Activated T-helper 17 cell treated with anti-CD3 and anti-CD28 coated beads, Interleukin-2, amount 50 U/mL, for 72 hours (primary cell): ENCODE measurements at regions not wholly inside any gene's neighbourhood (a gene's known extent, or its start where the extent isn't known, plus 50 kb on each side); places are given as distances from the start of the nearest gene placed in this dataset.
"Not testable (repeated sequence)": the region's sequence is repeated elsewhere in the genome, so short reads cannot be mapped to it uniquely, and the experiment has no call there.

Source experiments
- ATAC-seq: fragments of 150-1000 bp; cut with Tn5 transposase; replicated peaks from 2 replicates; pipeline ENCODE4 v1.10.0; 2021; ENCODE audit warnings: mild to moderate bottlenecking, moderate library complexity
- H3K27ac Mint-ChIP-seq: one replicate; pipeline ENCODE4 v1.8.0; 2022; ENCODE audit warnings: mixed read lengths
- H3K27me3 Mint-ChIP-seq: one replicate; pipeline ENCODE4 v1.8.0; 2022; ENCODE audit warnings: mixed read lengths
- H3K36me3 Mint-ChIP-seq: one replicate; pipeline ENCODE4 v1.8.0; 2022; ENCODE audit warnings: low read depth, mild to moderate bottlenecking, mixed read lengths
- H3K4me1 Mint-ChIP-seq: one replicate; pipeline ENCODE4 v1.8.0; 2022; ENCODE audit warnings: mixed read lengths
- H3K4me3 Mint-ChIP-seq: one replicate; pipeline ENCODE4 v1.8.0; 2022; ENCODE audit warnings: mild to moderate bottlenecking, mixed read lengths
- H3K9me3 Mint-ChIP-seq: one replicate; pipeline ENCODE4 v1.8.0; 2022; ENCODE audit warnings: mixed read lengths

DNA sequence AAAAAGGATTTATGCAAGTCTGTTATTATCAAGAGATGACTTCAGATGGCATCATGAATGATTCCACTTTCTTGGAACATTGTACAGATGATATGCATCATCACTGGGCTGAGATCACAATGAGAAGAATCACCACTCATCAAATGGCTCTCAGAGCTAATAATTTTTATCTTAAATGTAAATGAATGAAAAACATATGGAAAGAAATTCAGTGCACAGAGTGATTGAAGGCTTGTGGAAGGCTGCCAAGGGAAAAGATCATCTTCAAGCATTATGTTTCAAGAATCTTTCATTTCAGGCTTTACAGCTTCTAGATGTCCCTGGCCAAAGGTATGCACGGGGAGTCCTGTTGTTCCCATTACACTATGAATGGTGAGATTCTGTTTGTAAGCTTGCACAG is 955.7 kb downstream of the TTLL7 start:
- no peak for ATAC-seq
- no peaks in the 10 kb centered on the region for H3K4me1 Mint-ChIP-seq
- H3K36me3 Mint-ChIP-seq = no peaks in the 10 kb centered on the region
- no peak overlapping the region for H3K27ac Mint-ChIP-seq
- no peak overlapping the region for H3K4me3 Mint-ChIP-seq
- no peaks in the 10 kb centered on the region for H3K27me3 Mint-ChIP-seq
- peaks cover 6% of the 10 kb centered on the region for H3K9me3 Mint-ChIP-seq

GRCh38 chr1:83039091-83039490 is 959.8 kb downstream of the TTLL7 start:
- not testable (repeated sequence) for H3K4me3 Mint-ChIP-seq, H3K4me1 Mint-ChIP-seq, H3K9me3 Mint-ChIP-seq, ATAC-seq, H3K27me3 Mint-ChIP-seq, H3K27ac Mint-ChIP-seq, H3K36me3 Mint-ChIP-seq

- Mint-ChIP-seq H3K9me3 (no peaks in the 10 kb centered on the region), H3K4me1 (no peaks in the 10 kb centered on the region), H3K4me3 (no peak overlapping the region), H3K27me3 (peaks cover 5% of the 10 kb centered on the region), H3K36me3 (no peaks in the 10 kb centered on the region), H3K27ac (no peak overlapping the region)
- ATAC-seq = no peak
Observed at GRCh38 chr1:83034851-83035250, 964.1 kb downstream of the TTLL7 start.

GRCh38 chr1:83033682-83034081 is 965.2 kb downstream of the TTLL7 start:
- Mint-ChIP-seq H3K27me3 (peaks cover 5% of the 10 kb centered on the region), H3K9me3 (no peaks in the 10 kb centered on the region), H3K4me3 (no peak overlapping the region), H3K36me3 (no peaks in the 10 kb centered on the region), H3K27ac (no peak overlapping the region), H3K4me1 (no peaks in the 10 kb centered on the region)
- no peak for ATAC-seq

DNA sequence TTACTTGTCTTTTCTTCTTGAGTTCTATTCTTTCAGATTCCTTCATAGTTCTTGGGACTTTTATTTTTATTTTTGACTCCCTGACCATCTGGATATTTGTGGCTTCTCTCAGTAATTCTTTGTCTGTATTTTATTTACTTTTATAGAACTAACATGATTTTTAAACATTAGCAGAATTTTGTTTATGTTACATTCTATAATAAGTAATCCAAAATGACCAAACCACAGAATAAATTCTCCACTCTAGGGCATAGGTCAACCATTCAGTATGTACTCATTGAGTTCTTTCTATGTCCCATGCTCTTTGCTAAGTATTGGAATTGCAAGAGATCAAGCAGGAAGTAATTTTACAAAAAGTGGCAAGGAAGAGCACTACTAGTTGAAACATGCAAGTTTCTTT is 969.0 kb downstream of the TTLL7 start:
- H3K27ac Mint-ChIP-seq = no peak overlapping the region
- H3K36me3 Mint-ChIP-seq = no peaks in the 10 kb centered on the region
- ATAC-seq = no peak
- H3K27me3 Mint-ChIP-seq = peaks cover 5% of the 10 kb centered on the region
- no peak overlapping the region for H3K4me3 Mint-ChIP-seq
- no peaks in the 10 kb centered on the region for H3K4me1 Mint-ChIP-seq
- H3K9me3 Mint-ChIP-seq = no peaks in the 10 kb centered on the region

DNA sequence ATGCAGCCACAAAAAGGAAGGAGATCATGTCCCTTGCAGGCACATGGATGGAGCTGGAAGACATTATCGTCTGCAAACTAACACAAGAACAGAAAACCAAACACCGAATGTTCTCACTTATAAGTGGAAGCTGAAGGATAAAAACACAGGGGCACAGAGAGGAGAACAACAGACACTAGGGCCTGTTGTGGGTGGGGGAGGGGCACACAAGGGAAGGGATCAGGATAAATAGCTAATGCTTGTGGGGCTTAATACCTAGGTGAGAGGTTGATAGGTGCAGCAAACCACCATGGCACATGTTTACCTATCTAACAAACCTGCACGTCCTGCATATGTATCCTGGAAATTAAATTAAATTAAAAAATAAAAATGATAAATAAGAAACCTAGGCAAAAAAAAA is 969.9 kb downstream of the TTLL7 start:
- H3K27me3 Mint-ChIP-seq = peaks cover 5% of the 10 kb centered on the region
- no peak overlapping the region for H3K4me3 Mint-ChIP-seq
- H3K9me3 Mint-ChIP-seq = no peaks in the 10 kb centered on the region
- H3K4me1 Mint-ChIP-seq = no peaks in the 10 kb centered on the region
- no peaks in the 10 kb centered on the region for H3K36me3 Mint-ChIP-seq
- ATAC-seq = no peak
- no peak overlapping the region for H3K27ac Mint-ChIP-seq

- Mint-ChIP-seq H3K4me3 (no peak overlapping the region), H3K4me1 (no peaks in the 10 kb centered on the region), H3K27ac (no peak overlapping the region), H3K36me3 (no peaks in the 10 kb centered on the region), H3K27me3 (peaks cover 5% of the 10 kb centered on the region), H3K9me3 (no peaks in the 10 kb centered on the region)
- ATAC-seq = no peak
Observed at GRCh38 chr1:83028467-83028866, 970.5 kb downstream of the TTLL7 start.

DNA sequence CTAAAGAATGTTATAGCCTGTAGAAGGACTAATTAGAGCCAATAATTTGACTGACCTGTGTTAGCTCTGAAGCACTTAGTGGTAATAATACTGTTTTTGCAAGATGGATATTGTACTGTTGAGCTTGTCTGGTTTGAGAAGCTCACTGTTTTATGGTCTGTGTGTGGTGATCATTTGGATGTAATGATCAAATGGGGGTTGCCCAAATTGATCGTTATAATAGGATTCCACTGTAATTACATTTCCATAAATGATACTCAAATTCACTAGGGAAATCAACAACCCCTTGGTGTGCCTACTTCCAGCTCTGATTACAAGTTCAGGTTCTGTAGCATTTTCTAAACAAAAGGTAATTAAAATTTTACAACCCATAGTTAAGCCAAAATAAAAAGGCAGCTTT is 971.4 kb downstream of the TTLL7 start:
- Mint-ChIP-seq H3K4me1 (no peaks in the 10 kb centered on the region), H3K36me3 (no peaks in the 10 kb centered on the region), H3K4me3 (no peak overlapping the region), H3K27me3 (peaks cover 5% of the 10 kb centered on the region), H3K9me3 (no peaks in the 10 kb centered on the region), H3K27ac (no peak overlapping the region)
- no peak for ATAC-seq

GRCh38 chr1:83026745-83027144 is 972.2 kb downstream of the TTLL7 start:
- no peaks in the 10 kb centered on the region for H3K36me3 Mint-ChIP-seq
- H3K4me3 Mint-ChIP-seq = no peak overlapping the region
- H3K27me3 Mint-ChIP-seq = peaks cover 5% of the 10 kb centered on the region
- H3K27ac Mint-ChIP-seq = no peak overlapping the region
- H3K4me1 Mint-ChIP-seq = no peaks in the 10 kb centered on the region
- ATAC-seq = no peak
- H3K9me3 Mint-ChIP-seq = no peaks in the 10 kb centered on the region

- Mint-ChIP-seq H3K27ac (no peak overlapping the region), H3K4me1 (no peaks in the 10 kb centered on the region), H3K27me3 (no peaks in the 10 kb centered on the region), H3K9me3 (peaks cover 6% of the 10 kb centered on the region), H3K4me3 (no peak overlapping the region), H3K36me3 (no peaks in the 10 kb centered on the region)
- no peak for ATAC-seq
Observed at GRCh38 chr1:83024251-83024767, 974.6 kb downstream of the TTLL7 start.

GRCh38 chr1:83023212-83023611 is 975.7 kb downstream of the TTLL7 start:
- H3K4me3 Mint-ChIP-seq = no peak overlapping the region
- no peak overlapping the region for H3K27ac Mint-ChIP-seq
- H3K4me1 Mint-ChIP-seq = no peaks in the 10 kb centered on the region
- no peak for ATAC-seq
- H3K27me3 Mint-ChIP-seq = no peaks in the 10 kb centered on the region
- H3K36me3 Mint-ChIP-seq = no peaks in the 10 kb centered on the region
- peaks cover 6% of the 10 kb centered on the region for H3K9me3 Mint-ChIP-seq

GRCh38 chr1:83022206-83022605 is 976.7 kb downstream of the TTLL7 start:
- ATAC-seq = no peak
- Mint-ChIP-seq H3K27me3 (no peaks in the 10 kb centered on the region), H3K36me3 (no peaks in the 10 kb centered on the region), H3K9me3 (peaks cover 6% of the 10 kb centered on the region), H3K4me1 (no peaks in the 10 kb centered on the region), H3K4me3 (no peak overlapping the region), H3K27ac (no peak overlapping the region)

- no peaks in the 10 kb centered on the region for H3K27me3 Mint-ChIP-seq
- H3K36me3 Mint-ChIP-seq = no peaks in the 10 kb centered on the region
- peaks cover 6% of the 10 kb centered on the region for H3K9me3 Mint-ChIP-seq
- H3K4me1 Mint-ChIP-seq = no peaks in the 10 kb centered on the region
- no peak overlapping the region for H3K4me3 Mint-ChIP-seq
- no peak for ATAC-seq
- no peak overlapping the region for H3K27ac Mint-ChIP-seq
Observed at GRCh38 chr1:83017701-83018100, 981.2 kb downstream of the TTLL7 start.

DNA sequence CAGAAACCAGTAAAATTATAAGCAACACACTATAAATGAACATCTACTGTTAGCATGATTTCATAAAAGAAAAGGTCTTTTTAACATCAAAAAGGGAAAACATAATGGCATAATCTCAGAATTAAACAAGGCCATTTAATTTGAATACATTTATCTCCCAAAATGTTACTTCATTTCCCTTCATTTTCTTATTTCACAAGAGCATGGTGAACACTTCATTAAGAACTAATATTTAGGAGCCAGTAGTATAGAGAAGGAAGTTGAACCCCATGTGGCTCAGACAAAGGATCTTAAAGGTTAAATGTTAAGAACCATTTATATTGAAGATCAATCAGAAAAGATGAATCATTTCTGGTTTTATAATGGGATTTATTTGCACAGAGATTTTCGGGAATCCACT is 981.7 kb downstream of the TTLL7 start:
- H3K27me3 Mint-ChIP-seq = no peaks in the 10 kb centered on the region
- H3K4me3 Mint-ChIP-seq = no peak overlapping the region
- H3K4me1 Mint-ChIP-seq = no peaks in the 10 kb centered on the region
- H3K27ac Mint-ChIP-seq = no peak overlapping the region
- H3K36me3 Mint-ChIP-seq = no peaks in the 10 kb centered on the region
- H3K9me3 Mint-ChIP-seq = peaks cover 6% of the 10 kb centered on the region
- ATAC-seq = no peak

DNA sequence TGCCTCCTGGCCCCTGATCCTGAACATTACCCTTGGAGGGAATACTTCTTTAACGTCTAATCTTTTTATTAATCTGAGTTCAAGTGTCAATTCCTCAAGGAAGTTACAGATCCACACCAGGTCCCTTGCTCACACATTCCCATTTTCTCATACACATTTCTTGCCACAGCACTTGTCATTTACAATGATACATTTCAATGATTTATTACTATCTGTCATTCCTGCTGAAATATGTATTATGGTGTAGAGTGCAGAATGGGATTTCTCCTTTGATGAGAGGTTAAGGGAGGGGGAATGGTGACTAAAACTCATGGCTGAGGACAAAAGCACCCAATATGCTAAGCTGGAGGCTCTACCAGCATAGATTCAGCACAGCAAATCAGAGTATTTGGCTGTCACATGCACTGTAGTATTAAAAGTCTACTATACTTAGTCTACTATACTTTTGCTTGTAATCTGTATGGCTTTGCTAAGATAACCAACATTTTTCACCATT is 982.5 kb downstream of the TTLL7 start:
- peaks cover 6% of the 10 kb centered on the region for H3K9me3 Mint-ChIP-seq
- H3K36me3 Mint-ChIP-seq = no peaks in the 10 kb centered on the region
- H3K4me3 Mint-ChIP-seq = no peak overlapping the region
- no peak overlapping the region for H3K27ac Mint-ChIP-seq
- H3K27me3 Mint-ChIP-seq = no peaks in the 10 kb centered on the region
- ATAC-seq = no peak
- H3K4me1 Mint-ChIP-seq = no peaks in the 10 kb centered on the region

- Mint-ChIP-seq H3K9me3 (peaks cover 3% of the 10 kb centered on the region), H3K36me3 (no peaks in the 10 kb centered on the region), H3K4me3 (no peak overlapping the region), H3K27ac (no peak overlapping the region), H3K4me1 (no peaks in the 10 kb centered on the region), H3K27me3 (no peaks in the 10 kb centered on the region)
- ATAC-seq = no peak
Observed at GRCh38 chr1:83015163-83015562, 983.8 kb downstream of the TTLL7 start.
